ENCODE measurements at regions not wholly inside any gene's neighbourhood (a gene's known extent, or its start where the extent isn't known, plus 50 kb on each side); places are given as distances from the start of the nearest gene placed in this dataset.

DNA sequence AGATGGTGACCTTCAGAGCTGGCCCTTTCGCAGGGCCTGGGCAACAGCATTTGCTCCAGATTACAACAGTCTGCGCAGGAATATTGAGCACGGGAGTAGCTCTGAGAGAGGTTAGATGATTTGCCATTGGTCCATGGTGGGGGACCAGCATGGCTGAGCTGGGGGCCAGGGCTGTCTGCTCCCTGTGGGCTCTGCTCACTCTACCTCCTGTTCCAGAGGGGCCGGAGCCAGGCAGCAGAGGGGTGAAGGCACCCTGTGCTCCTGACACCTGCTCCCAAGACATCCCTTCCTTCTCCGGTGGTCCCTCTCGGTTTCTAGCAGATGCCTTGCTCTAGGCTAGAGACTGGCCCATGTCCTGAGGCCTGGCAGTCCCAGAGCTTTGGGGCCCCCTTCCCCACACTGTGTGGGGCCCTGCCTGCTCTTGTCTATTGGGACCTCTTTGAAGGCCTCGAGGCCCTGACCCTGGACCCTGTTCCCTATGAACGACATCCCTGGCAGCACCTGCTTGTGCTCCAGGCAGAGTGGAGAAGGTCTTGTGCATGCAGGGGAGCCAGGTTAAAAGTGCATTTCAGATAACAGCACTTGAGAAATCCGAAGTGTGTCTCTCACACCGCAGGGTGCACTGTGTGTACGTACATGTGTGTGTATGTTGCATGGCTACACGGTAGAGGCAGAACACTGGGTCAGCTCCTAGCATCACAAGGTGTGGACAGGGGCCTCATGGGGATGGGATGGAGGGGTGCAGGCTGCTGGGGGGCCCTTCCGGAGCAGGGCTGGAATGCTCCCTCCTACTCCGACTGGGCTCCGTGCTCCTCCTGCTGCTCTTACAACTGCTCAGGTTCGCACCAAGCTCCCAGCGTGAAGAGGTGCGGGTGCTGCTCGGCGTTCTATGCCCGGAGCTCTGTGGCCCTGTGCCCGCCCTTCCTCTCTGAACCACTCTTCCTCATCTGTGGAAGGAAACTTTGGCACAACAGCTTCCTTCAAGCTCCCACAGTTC lies 123.3 kb upstream of the B3GAT1 start:
- no peak for TF ChIP-seq POLR2A (IDR thresholded peaks at IDR 0.05)
- TF ChIP-seq, protein P1, sequence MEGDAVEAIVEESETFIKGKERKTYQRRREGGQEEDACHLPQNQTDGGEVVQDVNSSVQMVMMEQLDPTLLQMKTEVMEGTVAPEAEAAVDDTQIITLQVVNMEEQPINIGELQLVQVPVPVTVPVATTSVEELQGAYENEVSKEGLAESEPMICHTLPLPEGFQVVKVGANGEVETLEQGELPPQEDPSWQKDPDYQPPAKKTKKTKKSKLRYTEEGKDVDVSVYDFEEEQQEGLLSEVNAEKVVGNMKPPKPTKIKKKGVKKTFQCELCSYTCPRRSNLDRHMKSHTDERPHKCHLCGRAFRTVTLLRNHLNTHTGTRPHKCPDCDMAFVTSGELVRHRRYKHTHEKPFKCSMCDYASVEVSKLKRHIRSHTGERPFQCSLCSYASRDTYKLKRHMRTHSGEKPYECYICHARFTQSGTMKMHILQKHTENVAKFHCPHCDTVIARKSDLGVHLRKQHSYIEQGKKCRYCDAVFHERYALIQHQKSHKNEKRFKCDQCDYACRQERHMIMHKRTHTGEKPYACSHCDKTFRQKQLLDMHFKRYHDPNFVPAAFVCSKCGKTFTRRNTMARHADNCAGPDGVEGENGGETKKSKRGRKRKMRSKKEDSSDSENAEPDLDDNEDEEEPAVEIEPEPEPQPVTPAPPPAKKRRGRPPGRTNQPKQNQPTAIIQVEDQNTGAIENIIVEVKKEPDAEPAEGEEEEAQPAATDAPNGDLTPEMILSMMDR (IDR thresholded peaks at IDR 0.05): no peak
- TF ChIP-seq POLR2AphosphoS5 (IDR thresholded peaks at IDR 0.05): no peak
- WGBS: 84% methylated on average over 22 of the region's 22 CpGs

DNA sequence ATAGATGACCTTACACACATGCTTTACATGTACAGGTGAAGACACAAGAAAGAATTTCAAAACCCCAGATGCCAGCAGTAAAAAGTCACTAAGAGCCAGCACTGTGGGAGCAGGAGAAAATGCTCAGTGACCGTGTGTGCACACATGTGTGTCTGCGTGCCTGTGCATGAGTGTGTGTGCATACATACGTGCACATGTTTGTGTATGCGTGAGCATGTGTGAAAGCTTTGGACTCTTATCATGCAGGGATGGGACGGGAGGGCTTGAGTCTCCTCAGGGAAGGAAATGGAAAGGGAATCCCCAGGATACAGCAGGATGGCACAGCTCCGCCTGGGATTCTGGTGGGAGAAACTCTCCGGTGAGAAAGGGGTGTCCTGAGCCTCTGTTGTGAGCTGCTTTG lies 121.5 kb upstream of the B3GAT1 start:
- TF ChIP-seq POLR2AphosphoS5 (IDR thresholded peaks at IDR 0.05): no peak
- no peak for TF ChIP-seq POLR2A (IDR thresholded peaks at IDR 0.05)
- TF ChIP-seq, protein P1 (IDR thresholded peaks at IDR 0.05): no peak
- Histone ChIP-seq H3K4me1 (replicated peaks) (no peaks in the 10 kb centered on the region), H3K4me3 (no peak overlapping the region), H3K27ac (no peak overlapping the region), H3K36me3 (no peaks in the 10 kb centered on the region), H3K9me3 (no peaks in the 10 kb centered on the region), H3K27me3 (replicated peaks; ENCODE audit: insufficient read depth) (no peaks in the 10 kb centered on the region)
- intact Hi-C loops (cut with DNase I): no loop called here
- WGBS: 87% methylated on average over 7 of the region's 7 CpGs
- no peak for DNase-seq (ENCODE audit: low spot score)

More for the DNA sequence above, 123.3 kb upstream of the B3GAT1 start:
- DNase-seq (ENCODE audit: low spot score): no peak
- Histone ChIP-seq H3K9me3 (no peaks in the 10 kb centered on the region), H3K4me3 (no peak overlapping the region), H3K4me1 (replicated peaks) (no peaks in the 10 kb centered on the region), H3K36me3 (no peaks in the 10 kb centered on the region), H3K27me3 (replicated peaks; ENCODE audit: insufficient read depth) (no peaks in the 10 kb centered on the region), H3K27ac (no peak overlapping the region)
- intact Hi-C loops (cut with DNase I): no loop called here

- Histone ChIP-seq H3K9me3 (no peaks in the 10 kb centered on the region), H3K36me3 (no peaks in the 10 kb centered on the region), H3K4me3 (no peak overlapping the region), H3K27me3 (replicated peaks; ENCODE audit: insufficient read depth) (no peaks in the 10 kb centered on the region), H3K4me1 (replicated peaks) (no peaks in the 10 kb centered on the region), H3K27ac (no peak overlapping the region)
- DNase-seq (ENCODE audit: low spot score): no peak
- TF ChIP-seq POLR2AphosphoS5 (IDR thresholded peaks at IDR 0.05): no peak
- TF ChIP-seq, protein P1 (IDR thresholded peaks at IDR 0.05): no peak
- no peak for TF ChIP-seq POLR2A (IDR thresholded peaks at IDR 0.05)
- intact Hi-C loops (cut with DNase I): no loop called here
- WGBS: 90% methylated on average over 12 of the region's 13 CpGs
Observed at GRCh38 chr11:134532921-134533421, 120.9 kb upstream of the B3GAT1 start.

GRCh38 chr11:134532131-134532920 lies 120.3 kb upstream of the B3GAT1 start:
- Histone ChIP-seq H3K27me3 (replicated peaks; ENCODE audit: insufficient read depth) (no peaks in the 10 kb centered on the region), H3K9me3 (no peaks in the 10 kb centered on the region), H3K36me3 (no peaks in the 10 kb centered on the region), H3K4me1 (replicated peaks) (no peaks in the 10 kb centered on the region), H3K4me3 (no peak overlapping the region), H3K27ac (no peak overlapping the region)
- no peak for DNase-seq (ENCODE audit: low spot score)
- WGBS: 86% methylated on average over 22 of the region's 23 CpGs
- intact Hi-C loops (cut with DNase I): no loop called here
- TF ChIP-seq POLR2AphosphoS5 (IDR thresholded peaks at IDR 0.05) (no peak), POLR2A (IDR thresholded peaks at IDR 0.05) (no peak)
- TF ChIP-seq, protein P1 (IDR thresholded peaks at IDR 0.05): no peak

Measured in prostate gland (tissue), 2 donors.